ENCODE measurements at regions not wholly inside any gene's neighbourhood (a gene's known extent, or its start where the extent isn't known, plus 50 kb on each side); places are given as distances from the start of the nearest gene placed in this dataset.

GRCh38 chr5:54831233-54831632 is 154.2 kb downstream of the ESM1 start:
- TF ChIP-seq POLR2A (IDR thresholded peaks at IDR 0.05) (no peak), CTCF (IDR thresholded peaks at IDR 0.05) (no peak)
